Glutamatergic neuron (in vitro differentiated cells): ENCODE measurements at regions not wholly inside any gene's neighbourhood (a gene's known extent, or its start where the extent isn't known, plus 50 kb on each side); places are given as distances from the start of the nearest gene placed in this dataset.
A peak's percentile ranks its signal among the peaks of the same experiment; 100 is the strongest.

Experiments
- DNase-seq: peaks from one replicate; pipeline ENCODE4 v3.0.0; 2022
- H3K27ac Mint-ChIP-seq: one replicate; pipeline ENCODE4 v1.8.0; 2020; ENCODE audit warnings: mild to moderate bottlenecking, mixed read lengths, inconsistent platforms; ENCODE audit not compliant: unreplicated experiment
- H3K27me3 Mint-ChIP-seq: one replicate; pipeline ENCODE4 v1.8.0; 2020; ENCODE audit warnings: mild to moderate bottlenecking, moderate library complexity, mixed read lengths, inconsistent platforms; ENCODE audit not compliant: unreplicated experiment
- H3K36me3 Mint-ChIP-seq: one replicate; pipeline ENCODE4 v1.8.0; 2020; ENCODE audit warnings: mild to moderate bottlenecking, mixed read lengths, inconsistent platforms; ENCODE audit not compliant: unreplicated experiment
- H3K4me1 Mint-ChIP-seq: one replicate; pipeline ENCODE4 v1.8.0; 2020; ENCODE audit warnings: mild to moderate bottlenecking, low read depth, mixed read lengths, inconsistent platforms; ENCODE audit not compliant: unreplicated experiment
- H3K4me3 Mint-ChIP-seq: one replicate; pipeline ENCODE4 v1.8.0; 2020; ENCODE audit warnings: mild to moderate bottlenecking, mixed read lengths, inconsistent platforms; ENCODE audit not compliant: unreplicated experiment
- H3K9me3 Mint-ChIP-seq: one replicate; pipeline ENCODE4 v1.8.0; 2020; ENCODE audit warnings: mild to moderate bottlenecking, moderate library complexity, mixed read lengths, inconsistent platforms; ENCODE audit not compliant: unreplicated experiment
- CTCF ChIP-seq: fragments of 200-600 bp; sonication (generic); IDR thresholded peaks from one replicate; pipeline ENCODE4 v1.5.0; 2021; ENCODE audit not compliant: partially characterized antibody, unreplicated experiment

DNA sequence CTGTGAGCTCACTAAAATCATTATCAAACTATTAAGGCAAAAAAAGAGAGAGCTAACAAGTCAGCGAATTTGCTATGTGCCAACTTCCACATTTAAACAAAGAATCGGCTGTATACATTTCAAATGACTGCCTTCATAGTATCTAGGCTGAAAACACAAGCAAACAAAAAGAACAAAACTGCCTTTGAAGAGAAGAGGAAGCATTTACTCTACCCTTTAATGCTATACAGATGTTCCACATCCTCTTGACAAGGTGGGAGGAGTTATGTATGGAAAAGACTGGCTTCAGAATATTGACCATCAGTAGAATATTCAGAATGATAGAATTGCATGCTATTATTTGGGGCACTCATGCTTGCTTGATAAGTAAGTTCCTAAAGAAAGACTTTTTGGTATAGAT lies 741.7 kb downstream of the PLCL1 start:
- no peaks in the 10 kb centered on the region for H3K27me3 Mint-ChIP-seq
- no peaks in the 10 kb centered on the region for H3K36me3 Mint-ChIP-seq
- DNase-seq: no peak
- TF ChIP-seq CTCF: no peak
- H3K4me1 Mint-ChIP-seq: no peaks in the 10 kb centered on the region
- H3K4me3 Mint-ChIP-seq: no peak overlapping the region
- no peak overlapping the region for H3K27ac Mint-ChIP-seq
- H3K9me3 Mint-ChIP-seq: no peaks in the 10 kb centered on the region

DNA sequence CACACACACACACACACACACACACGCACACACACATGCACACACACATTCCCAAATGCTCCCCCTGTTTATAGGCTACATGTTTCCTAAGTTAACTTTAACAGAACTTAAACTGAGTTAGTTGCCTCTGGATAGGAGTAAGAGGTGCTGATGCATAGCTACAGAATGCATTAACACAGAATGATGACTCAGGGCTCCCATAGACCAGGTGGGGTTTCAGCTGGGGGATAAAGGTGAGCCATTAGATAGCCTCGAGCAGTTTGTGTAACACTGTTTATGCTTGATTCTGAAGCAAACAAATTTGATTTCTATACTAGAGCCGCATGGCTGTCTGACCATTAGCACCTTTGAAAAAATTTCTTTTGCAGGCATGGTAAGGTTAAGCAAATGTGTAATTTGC lies 741.0 kb downstream of the PLCL1 start:
- DNase-seq: no peak
- H3K9me3 Mint-ChIP-seq: no peaks in the 10 kb centered on the region
- H3K4me1 Mint-ChIP-seq: no peaks in the 10 kb centered on the region
- no peaks in the 10 kb centered on the region for H3K27me3 Mint-ChIP-seq
- no peak overlapping the region for H3K4me3 Mint-ChIP-seq
- no peak for TF ChIP-seq CTCF
- no peak overlapping the region for H3K27ac Mint-ChIP-seq
- no peaks in the 10 kb centered on the region for H3K36me3 Mint-ChIP-seq

GRCh38 chr2:198544461-198544860 lies 740.1 kb downstream of the PLCL1 start:
- no peaks in the 10 kb centered on the region for H3K27me3 Mint-ChIP-seq
- H3K4me1 Mint-ChIP-seq: no peaks in the 10 kb centered on the region
- H3K36me3 Mint-ChIP-seq: no peaks in the 10 kb centered on the region
- no peak overlapping the region for H3K4me3 Mint-ChIP-seq
- no peak for DNase-seq
- H3K27ac Mint-ChIP-seq: no peak overlapping the region
- TF ChIP-seq CTCF: no peak
- no peaks in the 10 kb centered on the region for H3K9me3 Mint-ChIP-seq

DNA sequence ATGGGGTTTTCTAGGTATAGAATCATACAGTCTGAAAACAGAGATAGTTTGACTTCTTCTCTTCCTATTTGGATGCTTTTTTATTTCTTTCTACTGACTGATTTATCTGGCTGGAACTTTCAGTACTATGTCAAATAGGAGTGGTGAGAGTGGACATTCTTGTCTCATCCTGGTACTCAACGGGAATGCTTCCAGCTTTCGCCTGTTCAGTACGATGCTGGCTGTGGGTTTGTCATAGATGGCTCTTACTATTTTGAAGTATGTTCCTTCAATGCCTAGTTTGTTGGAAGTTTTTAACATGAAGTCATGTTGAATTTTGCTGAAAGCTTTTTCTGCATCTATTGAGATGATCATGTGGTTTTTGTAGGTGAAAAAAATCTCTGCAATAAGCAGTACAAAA lies 730.4 kb downstream of the PLCL1 start:
- no peak for DNase-seq
- H3K36me3 Mint-ChIP-seq: no peaks in the 10 kb centered on the region
- no peak overlapping the region for H3K4me3 Mint-ChIP-seq
- H3K4me1 Mint-ChIP-seq: no peaks in the 10 kb centered on the region
- peaks cover 4% of the 10 kb centered on the region for H3K27me3 Mint-ChIP-seq
- TF ChIP-seq CTCF: no peak
- H3K27ac Mint-ChIP-seq: no peak overlapping the region
- H3K9me3 Mint-ChIP-seq: peaks cover 2% of the 10 kb centered on the region

DNA sequence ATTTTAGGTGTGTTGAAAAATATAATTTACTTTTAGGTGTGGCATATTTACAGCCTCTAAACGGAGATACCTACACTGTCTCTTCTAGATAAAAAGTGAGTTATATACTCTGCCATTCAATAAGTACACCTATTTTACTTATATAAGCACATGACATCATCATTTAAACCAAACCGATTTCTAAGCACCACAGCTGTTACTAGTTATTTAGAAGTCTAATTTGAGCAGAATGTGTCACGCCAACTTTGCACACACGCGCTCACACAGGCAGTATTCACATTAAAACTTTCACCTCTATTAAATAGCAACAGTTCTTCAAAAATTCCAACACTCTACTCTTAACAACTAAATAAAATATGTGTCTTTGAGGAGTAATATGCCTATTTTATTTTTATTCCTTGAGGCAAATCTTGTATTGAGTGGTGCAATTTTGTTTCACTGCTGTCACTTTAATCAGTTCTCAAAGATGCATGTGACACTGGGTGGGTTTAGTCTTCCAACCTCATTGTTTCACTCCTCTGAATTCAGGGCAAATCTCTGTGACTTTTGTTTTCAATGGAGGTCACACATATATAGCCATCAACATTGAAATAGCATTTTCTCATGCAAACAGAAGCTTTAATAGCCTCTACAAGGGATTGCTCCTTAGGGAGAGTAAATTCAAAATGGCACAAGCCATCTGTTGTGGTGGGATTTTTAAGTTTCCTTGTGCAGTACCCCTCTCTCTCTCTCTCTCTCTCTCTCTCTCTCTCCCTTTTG lies 721.0 kb downstream of the PLCL1 start:
- H3K4me3 Mint-ChIP-seq: peak overlapping the region; percentile 72
- H3K4me1 Mint-ChIP-seq: peaks cover 38% of the 10 kb centered on the region
- H3K27ac Mint-ChIP-seq: peak overlapping the region; percentile 94
- peaks cover 4% of the 10 kb centered on the region for H3K36me3 Mint-ChIP-seq
- TF ChIP-seq CTCF: no peak
- H3K27me3 Mint-ChIP-seq: peaks cover 5% of the 10 kb centered on the region
- DNase-seq: no peak
- H3K9me3 Mint-ChIP-seq: peaks cover 8% of the 10 kb centered on the region
